AG08395 (cell line): ENCODE measurements at regions not wholly inside any gene's neighbourhood (a gene's known extent, or its start where the extent isn't known, plus 50 kb on each side); places are given as distances from the start of the nearest gene placed in this dataset.
"Not testable (repeated sequence)": the region's sequence is repeated elsewhere in the genome, so short reads cannot be mapped to it uniquely, and the experiment has no call there.

Experiments
- DNase-seq: peaks from one replicate; pipeline ENCODE4 v3.0.0; 2012; ENCODE audit warnings: mixed read lengths, low spot score

GRCh38 chr12:131274906-131275305 lies 321.2 kb downstream of the ADGRD1 start:
- no peak for DNase-seq

- no peak for DNase-seq
These were observed 322.1 kb downstream of the ADGRD1 start for GRCh38 chr12:131275824-131276223.

DNA sequence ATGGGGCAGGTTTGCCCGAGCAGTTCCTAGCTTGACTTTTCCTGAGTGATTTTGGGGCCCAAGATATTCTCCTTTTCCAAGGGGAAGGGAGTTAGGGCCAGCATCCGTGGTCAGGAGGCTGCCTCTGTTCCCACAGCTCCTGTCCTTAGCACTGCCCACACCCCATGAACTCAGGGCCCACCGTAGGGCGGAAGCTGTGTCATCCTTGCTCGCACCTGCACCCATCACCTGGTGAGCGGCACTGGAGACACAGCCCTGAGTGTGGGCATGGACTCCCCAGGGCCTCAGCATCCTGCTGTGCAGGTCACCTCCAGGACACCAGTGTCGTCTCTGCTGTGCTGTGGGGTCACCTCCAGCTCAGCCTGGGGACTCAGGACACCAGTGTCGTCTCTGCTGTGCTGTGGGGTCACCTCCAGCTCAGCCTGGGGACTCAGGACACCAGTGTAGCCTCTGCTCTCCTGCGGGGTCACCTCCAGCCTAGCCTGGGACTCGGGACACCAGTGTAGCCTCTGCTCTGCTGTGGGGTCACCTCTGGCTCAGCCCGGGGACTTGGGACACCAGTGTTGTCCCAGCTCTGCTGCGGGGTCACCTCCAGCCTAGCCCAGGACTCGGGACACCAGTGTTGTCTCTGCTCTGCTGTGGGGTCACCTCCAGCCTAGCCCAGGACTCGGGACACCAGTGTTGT lies 322.9 kb downstream of the ADGRD1 start:
- no peak for DNase-seq

GRCh38 chr12:131277186-131278091 lies 323.7 kb downstream of the ADGRD1 start:
- DNase-seq, result not testable (repeated sequence)

GRCh38 chr12:131278451-131279115 lies 324.9 kb downstream of the ADGRD1 start:
- DNase-seq, result not testable (repeated sequence)

DNA sequence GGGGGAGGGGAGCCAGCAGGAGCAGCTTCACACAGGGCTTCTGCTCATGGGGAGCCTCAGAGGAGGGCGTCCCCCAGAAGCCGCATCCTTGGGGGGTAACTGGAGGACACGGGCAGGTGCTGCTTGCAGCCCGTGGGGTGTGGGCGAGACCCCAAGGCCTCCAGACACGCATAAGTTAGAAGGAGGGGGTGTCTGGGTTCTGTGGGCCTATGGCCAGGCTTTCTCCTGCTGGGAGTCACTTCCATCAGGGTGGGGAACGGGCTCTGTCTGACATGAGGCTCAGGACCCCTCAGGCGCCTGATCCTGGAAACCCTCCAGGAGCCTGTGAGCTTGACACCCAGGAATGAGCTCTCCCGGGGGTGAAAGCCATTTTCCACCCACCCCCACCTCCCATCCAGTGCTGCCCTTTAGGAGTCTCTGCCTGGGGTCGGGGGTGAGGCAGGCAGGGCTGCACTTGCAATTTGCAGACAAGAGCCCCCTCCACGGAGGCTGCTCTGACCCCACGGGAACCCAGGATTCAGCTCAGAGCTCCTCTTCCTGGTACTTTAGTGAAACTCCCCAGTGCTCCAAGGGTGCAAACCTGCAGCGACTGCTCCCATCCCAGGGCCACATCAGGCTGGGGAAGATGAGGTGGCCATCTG lies 325.7 kb downstream of the ADGRD1 start:
- no peak for DNase-seq

GRCh38 chr12:131280426-131280825 lies 326.7 kb downstream of the ADGRD1 start:
- DNase-seq, result no peak

DNA sequence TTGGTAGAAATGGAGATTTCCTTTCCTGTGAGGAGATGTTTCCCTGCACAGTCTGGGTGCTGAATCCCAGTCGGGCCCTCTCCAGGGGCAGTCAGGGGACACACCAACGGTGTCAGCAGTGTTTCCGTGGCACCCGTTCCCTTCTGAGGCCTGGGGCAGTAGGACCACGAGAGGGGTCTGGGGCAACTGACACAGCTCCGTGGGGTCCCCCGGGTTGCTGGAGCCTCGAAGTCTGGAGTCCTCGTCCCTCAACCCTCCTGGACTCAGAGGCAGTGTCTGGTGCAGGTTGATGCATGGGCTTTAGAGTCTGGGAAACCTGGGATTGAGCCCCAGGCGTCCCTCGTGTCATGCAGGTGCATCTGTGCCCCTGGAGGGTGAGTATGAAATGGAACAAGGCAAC lies 327.3 kb downstream of the ADGRD1 start:
- no peak for DNase-seq

- no peak for DNase-seq
These were observed 328.8 kb downstream of the ADGRD1 start for GRCh38 chr12:131282292-131283080.

- no peak for DNase-seq
These were observed 329.6 kb downstream of the ADGRD1 start for GRCh38 chr12:131283191-131283861.

DNA sequence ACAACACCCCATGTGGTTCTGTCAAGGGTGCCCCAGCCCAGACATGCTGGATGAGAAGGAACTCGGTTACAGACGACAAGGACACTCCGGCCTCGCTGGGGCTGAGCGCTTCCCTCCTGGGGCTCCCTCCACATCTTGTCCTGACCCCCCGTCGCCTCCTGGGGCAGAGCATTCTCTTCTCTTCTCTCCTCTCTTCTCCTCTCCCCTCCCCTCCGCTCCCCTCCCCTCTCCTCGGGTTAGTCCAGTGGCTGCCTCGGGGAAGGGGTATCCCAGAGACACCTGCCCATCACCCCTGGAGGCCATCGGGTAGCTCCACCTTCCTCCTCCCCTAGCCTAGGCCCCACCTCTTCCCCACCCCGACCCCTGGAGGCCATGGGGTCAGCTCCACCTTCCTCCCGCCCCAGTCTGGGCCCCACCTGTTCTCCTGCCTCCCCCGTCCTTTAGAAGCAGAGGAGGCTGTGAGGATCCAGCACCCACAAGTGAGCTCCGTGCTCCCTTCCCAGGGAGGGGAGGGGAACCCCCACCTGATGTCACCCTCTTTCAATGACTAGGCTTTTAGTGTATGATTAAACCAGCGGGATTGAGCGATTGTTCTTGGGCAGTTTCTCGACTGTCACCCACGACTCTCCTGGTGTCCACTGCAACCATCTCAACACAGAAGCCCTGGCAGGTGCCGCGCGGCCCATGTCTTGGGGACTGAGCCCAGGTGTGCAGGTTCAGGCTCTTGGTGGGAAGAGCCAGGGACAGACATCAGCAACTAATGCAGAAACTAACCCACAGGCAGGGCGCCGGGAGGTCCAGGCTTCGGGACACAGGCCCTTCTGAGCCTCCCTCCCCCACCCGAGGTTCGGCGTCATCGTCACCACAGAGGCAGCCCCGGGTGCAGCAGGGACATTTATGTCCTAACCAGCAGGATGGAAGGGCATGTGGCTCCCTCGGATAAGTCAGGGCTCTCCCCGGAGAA lies 330.4 kb downstream of the ADGRD1 start:
- not testable (repeated sequence) for DNase-seq

DNA sequence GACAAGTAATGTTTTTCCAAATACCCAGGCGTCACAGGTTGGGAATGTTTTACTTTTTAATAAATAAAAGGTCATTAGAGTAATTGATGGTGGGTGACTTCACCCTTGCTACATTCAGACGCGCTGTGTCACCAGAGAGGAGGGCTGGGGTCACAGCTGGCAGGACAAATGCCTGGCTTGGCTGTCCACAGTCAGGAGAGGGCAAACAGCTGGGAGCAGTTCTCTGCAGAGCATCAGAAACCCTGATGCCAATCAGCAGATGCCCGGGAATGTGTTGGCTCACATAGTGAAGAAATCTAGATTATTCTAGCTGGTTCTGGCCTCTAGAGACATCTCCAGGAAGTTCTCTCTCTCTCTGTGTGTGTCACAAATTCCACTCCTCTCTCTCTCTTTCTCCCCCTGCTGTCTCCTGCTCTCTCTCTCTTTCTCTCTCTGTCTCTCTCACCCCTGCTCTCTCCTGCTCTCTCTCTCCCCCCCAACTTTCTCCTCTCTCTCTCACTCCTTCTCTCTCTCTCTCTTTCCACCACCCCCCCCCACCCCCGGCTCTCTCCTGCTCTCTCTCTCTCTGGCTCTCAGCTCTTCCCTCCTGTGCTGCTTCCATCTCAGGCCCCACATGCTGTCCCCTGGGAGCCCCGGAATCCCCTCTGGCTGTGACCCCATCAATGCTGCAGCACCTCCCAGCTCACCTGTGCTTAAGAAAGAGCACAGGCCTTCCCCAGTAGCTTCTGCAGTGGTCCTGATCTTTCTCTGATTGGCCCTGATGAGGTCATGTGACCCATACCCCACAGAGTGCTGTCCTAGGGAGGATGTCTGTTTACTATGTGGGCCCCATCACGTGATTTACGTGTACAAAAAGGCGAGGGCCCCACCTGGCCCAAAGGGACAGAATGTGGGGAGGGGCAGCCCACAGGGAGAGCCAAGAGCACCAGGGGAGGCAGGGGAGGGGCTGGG lies 331.5 kb downstream of the ADGRD1 start:
- not testable (repeated sequence) for DNase-seq

GRCh38 chr12:131285905-131286295 lies 332.2 kb downstream of the ADGRD1 start:
- not testable (repeated sequence) for DNase-seq

GRCh38 chr12:131286301-131286700 lies 332.6 kb downstream of the ADGRD1 start:
- not testable (repeated sequence) for DNase-seq

- DNase-seq, result no peak
These were observed 333.6 kb downstream of the ADGRD1 start for GRCh38 chr12:131287015-131287937.

GRCh38 chr12:131287938-131288764 lies 334.4 kb downstream of the ADGRD1 start:
- no peak for DNase-seq
